ENCODE measurements at regions not wholly inside any gene's neighbourhood (a gene's known extent, or its start where the extent isn't known, plus 50 kb on each side); places are given as distances from the start of the nearest gene placed in this dataset.

DNA sequence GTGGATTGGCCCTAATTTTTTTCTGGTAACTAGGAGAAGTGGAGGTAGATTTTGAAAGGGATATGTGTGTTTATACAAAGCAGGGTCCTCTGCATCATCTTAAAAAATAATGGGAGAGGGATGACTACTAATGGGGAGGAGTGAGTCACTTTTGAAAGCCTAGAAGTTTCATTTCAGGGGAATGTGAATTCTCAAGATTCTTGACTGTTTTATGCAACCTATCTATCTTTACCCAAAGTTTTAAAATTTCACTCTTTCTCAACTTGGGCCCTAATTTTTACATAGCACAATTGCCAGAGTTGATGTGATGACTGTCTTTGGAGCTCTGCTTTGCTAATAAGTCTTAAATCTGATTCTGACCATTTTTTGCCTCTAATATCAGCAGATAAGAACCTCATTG is 445.2 kb downstream of the GRXCR1 start:
- TF ChIP-seq, protein P1, sequence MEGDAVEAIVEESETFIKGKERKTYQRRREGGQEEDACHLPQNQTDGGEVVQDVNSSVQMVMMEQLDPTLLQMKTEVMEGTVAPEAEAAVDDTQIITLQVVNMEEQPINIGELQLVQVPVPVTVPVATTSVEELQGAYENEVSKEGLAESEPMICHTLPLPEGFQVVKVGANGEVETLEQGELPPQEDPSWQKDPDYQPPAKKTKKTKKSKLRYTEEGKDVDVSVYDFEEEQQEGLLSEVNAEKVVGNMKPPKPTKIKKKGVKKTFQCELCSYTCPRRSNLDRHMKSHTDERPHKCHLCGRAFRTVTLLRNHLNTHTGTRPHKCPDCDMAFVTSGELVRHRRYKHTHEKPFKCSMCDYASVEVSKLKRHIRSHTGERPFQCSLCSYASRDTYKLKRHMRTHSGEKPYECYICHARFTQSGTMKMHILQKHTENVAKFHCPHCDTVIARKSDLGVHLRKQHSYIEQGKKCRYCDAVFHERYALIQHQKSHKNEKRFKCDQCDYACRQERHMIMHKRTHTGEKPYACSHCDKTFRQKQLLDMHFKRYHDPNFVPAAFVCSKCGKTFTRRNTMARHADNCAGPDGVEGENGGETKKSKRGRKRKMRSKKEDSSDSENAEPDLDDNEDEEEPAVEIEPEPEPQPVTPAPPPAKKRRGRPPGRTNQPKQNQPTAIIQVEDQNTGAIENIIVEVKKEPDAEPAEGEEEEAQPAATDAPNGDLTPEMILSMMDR (IDR thresholded peaks at IDR 0.05), result no peak
- no peak for TF ChIP-seq POLR2A (IDR thresholded peaks at IDR 0.05)
